ENCODE measurements at regions not wholly inside any gene's neighbourhood (a gene's known extent, or its start where the extent isn't known, plus 50 kb on each side); places are given as distances from the start of the nearest gene placed in this dataset.

GRCh38 chr18:985212-985661, 80.6 kb downstream of the ADCYAP1 start:
- TF ChIP-seq POLR2AphosphoS5 (IDR thresholded peaks at IDR 0.05; ENCODE audit: borderline replicate concordance, low read depth, low read length) (no peak), EZH2 (IDR thresholded peaks at IDR 0.05) (no peak), FOXP2 (optimal IDR thresholded peaks at IDR 0.05; ENCODE audit: control extremely low read depth, extremely low read length, insufficient read depth) (no peak)
